ENCODE measurements at regions not wholly inside any gene's neighbourhood (a gene's known extent, or its start where the extent isn't known, plus 50 kb on each side); places are given as distances from the start of the nearest gene placed in this dataset.

DNA sequence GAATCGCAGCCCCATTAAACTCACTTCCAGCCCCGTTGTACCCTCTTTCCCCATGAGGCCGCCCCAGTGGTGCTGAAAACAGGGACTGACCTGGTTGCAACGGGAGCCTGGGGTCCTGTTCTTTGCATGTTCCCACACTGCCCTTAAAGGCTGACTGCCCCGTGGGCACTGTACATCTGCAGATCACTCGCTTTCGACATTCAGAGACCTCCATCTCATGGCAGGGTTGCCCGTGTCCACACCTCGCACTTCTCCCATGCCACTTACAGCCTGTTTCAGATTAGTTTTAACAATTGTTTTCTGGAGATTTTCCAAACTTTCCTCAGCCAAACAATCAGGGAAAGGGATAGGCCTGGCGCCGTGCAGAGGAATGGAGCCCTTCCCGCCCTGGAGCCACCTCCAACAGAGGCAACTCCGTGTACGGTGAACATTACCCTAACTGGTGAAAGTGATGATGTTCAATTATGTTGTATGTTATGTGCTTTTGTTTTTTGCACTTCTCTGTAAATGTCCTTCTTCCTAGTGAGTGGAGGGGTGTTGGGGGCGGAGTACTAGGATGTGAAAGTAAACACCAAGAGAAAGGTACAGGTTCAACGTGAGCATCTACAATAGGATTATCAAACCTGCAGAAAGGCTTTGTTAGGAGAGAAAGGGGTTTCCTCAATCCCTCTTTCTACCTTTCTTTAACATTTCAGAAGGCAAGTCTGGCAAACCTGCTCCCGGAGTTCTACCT, 262.8 kb downstream of the FOXO1 start:
- no peak for DNase-seq

DNA sequence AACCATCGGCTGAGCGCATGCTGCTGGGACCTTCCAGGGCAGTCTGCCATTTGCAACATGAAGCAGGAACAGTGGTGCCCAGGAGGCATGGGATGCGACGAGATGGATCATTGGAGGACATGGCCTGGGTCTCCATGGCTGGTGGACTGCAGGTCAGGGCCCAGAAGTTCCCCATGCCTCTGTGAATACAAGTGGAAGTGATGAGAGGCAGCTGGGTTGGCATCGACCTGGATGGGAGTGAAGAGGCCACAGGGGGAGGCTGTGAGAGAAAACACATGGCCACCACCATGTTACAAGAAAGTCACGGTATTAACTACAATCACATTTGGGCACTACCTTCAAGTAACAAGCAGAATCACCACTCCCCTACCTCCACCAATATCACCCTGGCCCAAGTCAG, 262.0 kb downstream of the FOXO1 start:
- DNase-seq, result no peak

DNA sequence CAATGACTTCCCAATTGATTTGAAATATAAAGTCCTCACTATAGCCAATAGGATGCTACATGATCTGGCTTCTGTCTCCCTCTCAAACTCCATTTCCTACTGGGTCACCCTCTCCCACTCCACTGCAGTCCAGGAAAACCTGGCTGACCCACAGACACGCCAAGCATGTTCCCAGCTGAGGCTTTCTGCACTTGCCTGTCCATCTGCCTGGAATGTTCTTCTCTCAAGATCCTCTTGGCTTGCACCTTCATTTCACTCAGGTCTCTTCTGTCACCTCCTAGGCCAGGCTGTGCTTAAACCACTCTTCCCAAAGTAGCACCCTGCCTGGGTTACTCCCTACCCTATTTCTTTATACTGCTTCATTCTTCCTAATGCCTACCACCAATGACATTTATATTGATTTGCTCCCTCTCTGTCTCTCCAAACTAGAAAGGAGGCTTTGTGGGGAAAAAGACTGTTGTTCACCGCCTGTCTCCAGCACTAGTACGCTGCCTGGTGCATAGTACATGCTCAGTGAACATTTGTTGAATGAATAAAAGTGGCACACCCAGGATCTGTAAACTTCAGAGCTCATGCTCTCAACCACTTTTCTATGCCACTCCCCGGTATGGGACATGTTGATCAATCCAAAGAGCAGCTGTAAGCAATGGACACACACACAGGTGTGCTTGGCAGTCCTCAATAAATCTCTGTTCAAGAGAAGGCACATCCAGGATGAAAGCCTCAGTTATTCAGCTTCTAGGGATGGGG, 261.3 kb downstream of the FOXO1 start:
- DNase-seq, result no peak

DNA sequence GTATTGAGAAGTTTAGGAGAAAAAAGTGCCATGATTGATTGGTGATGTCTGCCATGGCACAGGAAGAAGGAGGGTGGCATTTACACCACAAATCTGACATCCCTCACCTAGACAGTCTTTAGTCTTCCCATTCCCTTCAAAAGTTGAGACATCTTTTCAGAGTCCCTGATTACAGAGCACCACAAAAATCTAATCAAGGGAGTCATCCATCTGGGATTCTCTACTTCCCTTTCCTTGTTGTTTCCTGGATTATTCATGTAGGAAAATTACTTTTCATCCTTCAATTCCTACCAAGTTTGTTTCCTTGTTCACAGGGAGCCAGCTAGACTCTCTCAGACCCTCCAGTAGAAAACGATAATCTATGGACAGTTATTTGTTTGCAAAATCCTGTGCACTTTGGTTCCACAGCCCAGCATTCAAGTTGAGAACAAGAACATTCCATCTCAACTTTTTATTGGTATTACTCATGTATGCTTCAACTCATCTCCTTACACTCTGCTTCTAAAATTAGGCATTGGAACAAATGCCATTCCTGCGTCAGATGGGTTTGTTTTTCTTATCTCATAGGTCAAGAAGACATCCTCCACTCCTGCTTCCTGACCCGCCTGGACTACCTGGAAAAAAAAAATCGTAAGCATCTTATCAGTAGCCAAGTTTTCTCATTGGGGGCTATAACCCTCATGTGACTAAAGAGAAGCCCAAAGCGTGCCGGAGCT, 259.9 kb downstream of the FOXO1 start:
- DNase-seq, result no peak

DNA sequence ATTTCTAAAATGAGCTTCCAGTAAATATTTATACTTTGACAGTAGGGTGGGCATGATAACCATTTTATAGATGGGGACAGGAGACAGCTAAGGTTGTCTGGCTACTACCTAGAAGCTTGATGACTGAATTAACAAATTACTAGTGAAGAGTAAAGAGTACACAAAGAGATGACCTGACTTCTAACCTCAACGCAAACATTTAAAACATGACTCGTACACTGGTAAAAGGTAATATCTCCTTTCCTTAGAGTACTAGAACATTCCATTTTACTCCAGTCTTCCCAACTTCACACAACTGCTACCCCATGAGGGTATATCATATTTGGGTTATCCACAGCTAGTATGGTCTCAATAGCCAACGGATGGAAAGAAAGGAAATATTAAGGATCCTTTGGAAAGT, 258.9 kb downstream of the FOXO1 start:
- DNase-seq, result no peak

DNA sequence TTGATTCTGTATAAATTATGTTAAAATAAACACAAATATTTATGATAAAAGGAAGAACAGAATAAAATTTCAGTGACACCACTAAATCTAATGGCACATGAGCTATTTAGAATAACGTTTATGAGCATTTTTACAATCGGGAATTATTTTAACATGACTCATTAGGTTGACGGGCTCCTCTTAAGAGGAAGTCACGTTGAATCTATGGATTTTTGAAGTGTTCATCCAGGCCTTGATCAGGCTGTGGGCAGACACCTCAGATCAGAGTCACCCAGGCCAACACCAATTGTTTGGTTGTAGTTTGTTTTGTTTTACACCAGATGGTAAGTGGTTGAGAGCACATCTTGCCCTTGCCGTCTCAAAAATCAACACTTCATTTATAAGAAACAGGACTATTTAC, 257.8 kb downstream of the FOXO1 start:
- no peak for DNase-seq

DNA sequence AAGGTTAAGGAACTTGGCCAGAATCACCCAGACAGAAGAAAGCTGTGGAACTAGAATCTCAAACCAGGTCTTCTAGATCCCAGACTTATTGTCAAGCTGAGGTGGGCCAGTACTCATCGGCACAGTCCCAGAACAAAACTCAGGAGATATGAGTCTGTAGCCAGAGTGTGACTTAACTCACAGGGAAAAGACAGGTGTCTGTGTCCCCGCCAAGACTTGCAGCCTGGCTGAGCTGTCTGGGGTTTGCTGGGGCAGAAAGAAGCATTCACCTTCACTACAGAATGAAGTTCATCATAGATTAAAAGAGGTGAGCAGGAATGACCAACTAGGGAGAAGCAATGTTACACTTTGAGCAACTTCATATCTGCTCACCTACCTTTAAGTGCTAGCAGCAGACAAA, 257.2 kb downstream of the FOXO1 start:
- DNase-seq, result no peak

DNA sequence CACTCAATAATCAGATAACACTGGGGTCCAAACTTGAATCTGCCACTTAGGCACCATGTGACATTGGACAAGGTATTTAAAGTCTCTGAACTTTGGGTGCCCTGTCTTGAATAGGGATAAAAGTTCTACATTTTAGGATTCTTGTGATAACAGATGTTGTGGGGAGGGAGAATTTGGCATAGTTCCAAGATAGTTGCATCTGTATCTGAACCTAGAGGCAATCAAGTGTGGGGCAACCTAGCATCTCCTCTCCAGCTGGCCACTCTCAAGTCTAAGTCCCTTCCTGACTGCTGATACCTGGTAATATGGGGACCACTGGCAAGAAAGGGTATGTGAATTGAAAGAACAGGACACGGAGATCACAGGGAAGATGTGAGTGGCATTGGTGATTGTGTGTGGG, 256.1 kb downstream of the FOXO1 start:
- no peak for DNase-seq

DNA sequence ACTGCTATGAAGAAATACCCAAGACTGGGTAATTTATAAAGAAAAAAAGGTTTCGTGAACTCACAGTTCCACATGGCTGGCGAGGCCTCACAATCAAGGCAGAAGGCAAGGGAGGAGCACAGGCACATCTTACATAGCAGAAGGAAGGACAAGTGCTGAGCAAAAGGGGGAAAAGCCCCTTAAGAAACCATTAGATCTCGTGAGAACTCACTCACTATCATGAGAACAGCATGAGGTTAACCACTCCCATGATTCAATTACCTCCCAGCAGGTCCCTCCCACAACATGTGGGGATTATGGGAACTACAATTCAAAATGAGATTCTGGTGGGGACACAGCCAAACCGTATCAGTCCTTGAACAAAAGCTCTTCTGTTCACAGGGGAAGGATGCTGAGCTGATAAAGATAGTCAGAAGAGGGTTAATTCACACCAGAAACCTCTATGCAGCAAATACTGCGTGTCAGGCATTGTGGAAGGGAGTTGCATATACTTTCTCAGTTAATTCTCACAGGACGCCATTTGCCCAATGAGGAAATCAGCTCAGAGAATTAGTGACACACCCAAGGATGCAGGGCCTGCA, 246.2 kb downstream of the FOXO1 start:
- no peak for DNase-seq

DNA sequence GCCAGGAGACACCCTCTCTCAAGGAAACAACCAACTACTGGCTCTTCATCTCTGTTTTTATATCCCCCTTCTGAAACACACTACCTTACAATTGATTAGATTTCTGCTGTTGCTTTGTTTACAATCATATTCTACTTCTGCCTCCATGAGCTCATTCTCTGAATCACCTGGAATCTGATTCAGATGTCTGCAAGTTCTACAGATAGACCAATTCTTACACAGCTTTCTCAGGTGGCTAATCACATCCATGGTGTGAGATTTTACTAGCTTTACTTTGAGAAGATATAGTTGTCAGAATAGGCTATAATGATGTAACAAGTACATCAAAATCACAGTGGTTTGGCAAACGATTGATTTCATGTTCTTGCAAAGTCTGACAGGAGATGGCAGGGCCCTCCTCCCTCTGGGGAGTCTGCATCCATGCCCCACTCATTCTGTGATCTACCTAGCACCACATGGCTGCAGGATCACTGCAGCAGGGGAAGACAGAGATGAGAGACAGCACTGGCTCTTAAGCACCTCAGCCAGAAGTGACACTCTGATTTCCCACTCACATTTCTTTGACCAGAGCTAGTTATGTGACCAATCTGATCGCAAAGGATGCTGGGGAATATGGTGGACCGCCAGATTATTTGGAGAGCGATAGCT, 243.7 kb downstream of the FOXO1 start:
- no peak for DNase-seq

DNA sequence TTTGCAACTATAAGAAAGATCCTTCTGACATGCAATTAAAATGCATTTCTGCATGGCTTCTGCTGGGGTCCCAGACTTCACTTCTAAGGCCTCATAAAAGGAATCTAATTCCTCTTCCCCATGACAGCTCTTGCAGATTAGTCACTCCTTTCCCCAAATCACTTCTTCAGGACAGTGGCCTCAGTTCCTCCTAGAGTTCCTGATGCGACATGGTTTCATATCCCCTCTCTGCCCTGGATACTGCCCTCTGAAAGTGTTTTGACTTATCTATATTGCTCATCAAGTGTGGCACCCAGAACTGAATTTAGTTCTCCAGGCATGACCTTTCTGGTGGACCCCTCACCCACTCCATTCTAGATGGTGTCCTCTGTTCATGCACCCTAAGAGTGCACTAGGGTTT, 238.1 kb downstream of the FOXO1 start:
- DNase-seq, result no peak

DNA sequence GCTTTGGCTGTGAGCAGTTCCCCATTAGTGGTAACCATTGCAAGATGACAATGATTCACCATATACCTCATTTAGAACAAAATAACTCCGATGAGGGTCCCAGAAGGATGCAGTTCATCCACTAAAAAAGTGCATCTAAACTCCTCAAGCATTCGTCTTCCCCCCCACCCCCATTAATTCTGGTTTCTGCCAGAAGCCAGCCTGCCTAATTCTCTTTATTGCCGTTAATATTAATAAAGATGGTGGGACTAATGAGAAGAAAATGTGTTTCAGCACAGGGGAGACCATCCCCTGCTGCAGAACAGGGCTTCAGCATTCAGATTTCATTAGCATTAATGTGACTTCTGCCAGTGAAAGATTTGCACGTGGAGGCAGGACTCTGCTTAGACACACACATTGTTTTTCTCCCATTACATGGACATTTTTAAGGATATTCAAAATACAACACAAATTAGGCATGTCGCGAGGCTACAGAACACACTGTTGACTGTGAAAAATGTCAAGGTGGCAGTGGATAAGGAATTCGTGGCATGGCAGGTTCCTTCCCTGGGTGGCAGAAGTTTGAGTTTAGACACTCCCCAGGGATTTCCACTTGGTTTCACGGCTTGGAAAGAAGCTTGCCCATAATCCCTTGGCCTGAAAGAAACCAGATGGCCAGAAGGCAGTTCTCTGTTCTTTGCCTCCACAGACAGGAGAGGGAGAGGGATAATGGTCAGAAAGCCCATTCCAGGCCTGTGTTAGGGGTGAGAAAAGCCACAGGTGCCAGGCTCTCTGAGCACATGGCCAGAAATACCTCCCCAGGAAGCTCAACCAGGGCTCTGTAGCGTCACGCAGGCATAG, 236.5 kb downstream of the FOXO1 start:
- DNase-seq, result no peak

DNA sequence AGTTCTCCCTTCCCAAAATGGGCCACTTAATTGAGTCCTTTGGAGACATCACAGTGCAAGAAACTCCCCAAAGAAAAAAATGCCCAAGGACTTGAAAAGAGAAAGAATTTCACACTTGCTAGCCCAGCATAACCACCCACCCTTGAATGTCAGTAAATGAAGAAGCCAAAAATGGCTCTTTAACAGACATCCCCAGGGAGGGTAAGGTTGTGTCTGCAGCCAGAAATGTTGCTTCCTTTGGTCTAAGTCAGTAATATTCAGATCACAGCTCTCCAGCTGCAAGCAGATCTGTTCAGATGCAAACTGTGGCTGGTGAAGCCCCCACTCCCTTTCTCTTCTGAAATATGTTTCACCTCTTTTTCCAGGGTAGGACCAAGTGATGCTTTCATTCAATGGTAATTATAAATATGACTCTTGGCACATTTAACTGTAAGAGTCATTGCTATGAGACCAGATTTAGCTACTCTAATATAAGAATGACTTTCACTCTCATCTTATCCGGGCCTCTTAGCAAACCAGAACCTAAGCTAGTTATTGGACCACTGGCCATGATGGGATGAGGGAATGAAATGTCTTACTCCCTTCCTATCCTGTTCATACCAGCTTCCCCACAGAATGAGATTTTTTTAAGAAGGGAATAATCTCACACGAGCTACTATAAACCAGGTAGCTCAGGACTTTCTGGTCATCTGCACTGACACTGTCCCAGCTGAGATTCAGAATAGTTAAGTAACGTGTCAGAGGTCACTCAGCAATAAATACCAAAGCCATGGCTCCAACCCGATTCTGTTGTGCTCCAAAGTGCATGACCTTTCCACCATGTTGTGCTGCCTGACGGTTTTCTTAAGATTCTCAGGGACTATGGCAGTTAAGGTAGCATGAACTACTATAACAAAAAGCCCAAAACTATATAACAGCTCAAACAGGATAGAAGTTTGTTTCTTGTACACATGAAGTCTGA, 234.1 kb downstream of the FOXO1 start:
- DNase-seq, result no peak

DNA sequence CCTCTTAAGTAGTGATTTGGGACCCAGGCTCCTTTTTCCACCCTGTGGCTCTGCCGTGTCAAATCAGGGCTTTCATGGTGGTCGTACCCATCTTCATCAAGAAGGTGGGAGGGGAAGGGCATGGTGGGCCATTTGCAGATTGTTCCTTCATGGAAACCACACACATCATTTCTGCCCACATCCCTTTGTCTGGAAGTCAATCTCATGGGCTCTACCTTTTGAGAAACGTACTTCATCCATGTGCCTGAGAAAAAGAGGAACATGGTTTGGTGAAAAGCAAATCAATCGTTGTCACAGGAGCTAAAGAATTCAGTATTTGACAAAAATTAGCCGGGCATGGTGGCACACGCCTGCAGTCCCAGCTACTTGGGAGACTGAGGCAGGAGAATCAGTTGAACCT, 233.4 kb downstream of the FOXO1 start:
- DNase-seq, result no peak

DNA sequence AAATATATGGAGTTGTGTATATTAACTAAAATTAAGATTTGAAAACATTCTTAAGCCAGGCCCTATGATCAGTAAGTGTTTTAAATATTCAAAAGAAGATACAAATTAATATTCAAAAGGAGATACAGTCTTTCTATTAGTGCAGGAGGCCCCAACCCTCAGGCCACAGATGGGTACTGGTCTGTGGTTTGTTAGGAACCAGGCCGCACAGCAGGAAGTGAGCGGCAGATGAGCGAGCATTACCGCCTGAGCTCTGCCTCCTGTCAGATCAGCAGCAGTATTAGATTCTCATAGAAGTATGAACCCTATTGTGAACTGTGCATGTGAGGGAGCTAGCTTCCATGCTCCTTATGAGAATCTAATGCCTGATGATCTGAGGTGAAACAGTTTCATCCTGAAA, 232.9 kb downstream of the FOXO1 start:
- DNase-seq, result no peak

DNA sequence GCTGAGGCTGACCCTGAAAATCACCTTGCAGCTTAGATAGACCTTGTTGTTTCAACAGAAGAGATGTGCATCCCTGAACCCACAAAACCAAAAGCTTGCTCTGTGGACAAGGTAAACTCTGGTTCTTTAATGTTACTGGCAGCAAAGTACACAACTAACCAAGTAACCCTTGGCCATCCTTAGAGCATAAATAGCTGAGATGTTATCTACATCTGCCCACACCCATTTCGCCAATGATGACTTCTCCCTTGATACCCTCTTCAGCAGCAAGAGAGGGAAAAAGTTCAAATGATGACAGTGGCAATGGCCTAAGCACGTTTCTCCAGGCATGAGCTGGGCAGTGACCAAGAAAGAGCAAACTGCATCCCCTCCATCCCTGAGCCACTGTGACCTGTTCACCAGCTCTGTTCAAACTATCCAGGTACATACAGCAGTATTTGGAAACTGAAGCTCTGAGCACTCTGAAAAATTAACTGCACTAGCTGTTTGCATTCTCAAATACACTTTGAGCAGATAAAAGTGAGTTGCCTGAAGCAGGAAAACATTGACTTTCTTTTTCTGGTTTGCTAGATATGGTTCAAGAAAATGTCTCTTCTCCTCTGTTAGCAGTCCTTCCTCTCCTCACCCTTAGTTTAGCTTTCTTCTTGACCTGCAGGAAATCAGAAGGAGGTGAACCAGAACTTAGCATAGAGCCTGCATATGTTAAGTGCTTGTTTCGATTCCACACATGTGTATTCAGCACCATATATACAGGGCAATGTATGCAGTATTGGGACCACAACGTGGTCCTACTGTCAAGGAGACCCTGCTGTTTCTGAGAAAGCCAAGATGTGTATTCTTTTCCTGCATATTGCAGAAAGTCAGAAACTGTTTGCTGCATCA, 231.7 kb downstream of the FOXO1 start:
- DNase-seq, result no peak

DNA sequence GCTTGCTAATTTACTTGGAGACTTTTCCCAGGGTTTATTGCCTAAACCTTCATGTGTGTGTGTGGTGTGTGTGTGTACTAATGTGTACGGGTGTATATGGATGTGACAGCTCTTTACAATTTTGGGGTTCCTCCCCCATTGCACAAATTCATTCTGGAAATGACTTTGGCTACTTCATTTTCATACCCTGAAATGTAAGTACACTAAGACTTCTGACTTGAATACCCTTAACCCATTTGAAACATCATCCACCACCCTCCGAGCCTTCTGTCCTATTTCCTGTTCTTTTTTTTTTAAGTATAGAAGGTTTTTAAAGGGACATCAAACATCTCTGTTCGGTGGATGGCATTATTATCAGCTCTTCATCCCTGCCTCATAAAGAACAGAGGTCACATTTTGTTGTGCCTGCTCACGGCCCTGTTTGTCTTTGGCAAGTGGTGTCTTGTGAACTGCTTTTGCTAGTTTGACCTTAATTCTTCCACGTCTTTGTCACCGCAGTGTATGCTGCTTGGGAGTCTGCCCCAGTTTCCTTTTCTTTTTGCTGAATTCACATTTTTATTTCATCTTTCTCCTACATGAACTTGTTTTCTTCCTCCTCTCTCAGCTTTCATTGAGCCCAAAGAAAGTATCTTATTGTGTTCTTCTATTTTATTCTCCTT, 228.3 kb downstream of the FOXO1 start:
- DNase-seq, result no peak

DNA sequence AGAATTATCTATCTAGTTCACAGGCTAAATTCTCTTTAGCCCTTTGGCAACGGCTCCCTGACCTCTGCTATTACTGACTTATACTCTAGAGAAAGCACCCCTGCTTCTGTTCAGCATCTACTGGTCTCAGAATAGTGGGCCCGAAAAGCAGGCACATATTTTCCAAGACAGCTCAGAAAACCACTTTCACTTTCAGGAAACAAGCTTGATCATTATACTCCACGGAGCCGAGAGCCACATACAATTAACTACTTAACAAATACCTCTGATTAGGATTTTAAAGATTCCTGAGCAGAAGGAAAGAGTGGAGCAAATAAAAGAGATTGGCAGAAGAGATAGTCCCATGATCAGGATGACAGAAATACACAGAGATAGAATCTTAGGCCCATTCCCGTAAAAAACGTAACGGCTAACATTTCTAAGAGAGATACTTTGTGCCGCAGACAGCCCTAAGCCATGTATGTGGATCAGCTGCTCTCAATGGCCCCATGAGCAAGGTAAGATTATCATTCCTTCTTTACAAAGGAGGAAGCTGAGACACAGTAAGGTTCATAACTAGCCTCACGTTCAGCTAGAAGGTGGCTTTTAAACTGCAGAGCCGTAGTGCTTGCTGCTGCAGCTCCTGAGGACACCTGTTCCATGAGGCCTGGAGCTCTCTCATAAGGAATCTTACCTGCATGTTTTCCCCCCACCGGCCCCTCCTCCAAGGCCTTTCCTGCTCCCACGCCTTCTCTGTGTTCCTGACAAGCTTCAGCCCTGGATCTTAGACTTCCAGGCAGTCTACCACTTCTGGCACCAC, 227.2 kb downstream of the FOXO1 start:
- no peak for DNase-seq

DNA sequence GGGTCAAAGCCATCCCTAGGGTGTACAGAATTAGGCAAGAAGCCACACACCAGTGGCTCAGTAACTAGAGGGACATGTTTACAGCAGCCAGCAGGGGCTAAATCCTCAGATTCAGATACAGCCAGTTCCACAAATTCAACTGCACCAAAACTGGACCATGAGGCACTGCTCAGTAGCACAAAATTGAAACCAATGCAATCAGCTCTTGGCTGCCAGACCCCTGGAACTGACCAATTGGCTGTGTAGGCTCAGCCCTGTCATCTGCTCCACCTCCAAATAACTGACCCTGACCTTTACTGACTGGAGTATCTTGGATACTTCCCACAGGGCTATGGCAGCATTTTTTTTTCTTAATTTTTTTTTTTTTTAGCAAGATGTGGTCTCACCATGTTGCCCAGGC, 226.5 kb downstream of the FOXO1 start:
- no peak for DNase-seq
